ENCODE measurements at regions not wholly inside any gene's neighbourhood (a gene's known extent, or its start where the extent isn't known, plus 50 kb on each side); places are given as distances from the start of the nearest gene placed in this dataset.

DNA sequence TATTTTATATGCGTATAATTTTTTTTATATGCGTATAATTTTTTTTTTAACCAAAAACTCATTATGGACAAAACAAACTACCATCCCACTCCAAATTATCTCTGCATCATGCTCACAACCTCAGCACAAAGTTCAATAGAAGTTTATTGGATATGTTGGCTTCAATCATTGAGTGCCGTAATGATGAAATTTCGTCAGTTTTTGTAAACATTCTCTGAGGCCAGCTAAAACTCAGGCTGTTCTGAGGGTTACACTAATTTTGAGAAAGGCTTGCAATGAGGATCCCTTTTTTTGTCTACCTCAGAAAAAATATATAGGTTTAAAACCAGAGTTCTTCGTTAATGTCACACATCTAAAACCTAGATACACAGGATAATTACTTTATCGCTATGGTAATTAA is 1253.2 kb downstream of the EFNA5 start:
- no peak for TF ChIP-seq EZH2 (IDR thresholded peaks at IDR 0.05)
- TF ChIP-seq, protein P1, sequence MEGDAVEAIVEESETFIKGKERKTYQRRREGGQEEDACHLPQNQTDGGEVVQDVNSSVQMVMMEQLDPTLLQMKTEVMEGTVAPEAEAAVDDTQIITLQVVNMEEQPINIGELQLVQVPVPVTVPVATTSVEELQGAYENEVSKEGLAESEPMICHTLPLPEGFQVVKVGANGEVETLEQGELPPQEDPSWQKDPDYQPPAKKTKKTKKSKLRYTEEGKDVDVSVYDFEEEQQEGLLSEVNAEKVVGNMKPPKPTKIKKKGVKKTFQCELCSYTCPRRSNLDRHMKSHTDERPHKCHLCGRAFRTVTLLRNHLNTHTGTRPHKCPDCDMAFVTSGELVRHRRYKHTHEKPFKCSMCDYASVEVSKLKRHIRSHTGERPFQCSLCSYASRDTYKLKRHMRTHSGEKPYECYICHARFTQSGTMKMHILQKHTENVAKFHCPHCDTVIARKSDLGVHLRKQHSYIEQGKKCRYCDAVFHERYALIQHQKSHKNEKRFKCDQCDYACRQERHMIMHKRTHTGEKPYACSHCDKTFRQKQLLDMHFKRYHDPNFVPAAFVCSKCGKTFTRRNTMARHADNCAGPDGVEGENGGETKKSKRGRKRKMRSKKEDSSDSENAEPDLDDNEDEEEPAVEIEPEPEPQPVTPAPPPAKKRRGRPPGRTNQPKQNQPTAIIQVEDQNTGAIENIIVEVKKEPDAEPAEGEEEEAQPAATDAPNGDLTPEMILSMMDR (IDR thresholded peaks at IDR 0.05 in 2 of 3, conservative IDR thresholded peaks at IDR 0.05 in 1 of 3; ENCODE audit: borderline replicate concordance in 1 of 3, insufficient read depth in 1 of 3, low read depth in 2 of 3, low read length in 2 of 3) = no peak
- TF ChIP-seq RAD21 (IDR thresholded peaks at IDR 0.05; ENCODE audit: low read depth) = no peak
- no peak for TF ChIP-seq CBX3 (IDR thresholded peaks at IDR 0.05; ENCODE audit: low read depth)
- no peak for TF ChIP-seq EZH2phosphoT487 (IDR thresholded peaks at IDR 0.05; ENCODE audit: borderline replicate concordance)
- TF ChIP-seq POLR2A (IDR thresholded peaks at IDR 0.05; ENCODE audit: borderline replicate concordance, extremely low read depth, insufficient read depth, insufficient read length) = no peak
- no peak for TF ChIP-seq POLR2AphosphoS5 (IDR thresholded peaks at IDR 0.05; ENCODE audit: low read depth, low read length)
- TF ChIP-seq TCF7L2 (IDR thresholded peaks at IDR 0.05; ENCODE audit: borderline replicate concordance, extremely low read depth, insufficient read depth, insufficient read length) = no peak
- TF ChIP-seq ZNF274 (IDR thresholded peaks at IDR 0.05; ENCODE audit: low read depth, low read length) = no peak
- TF ChIP-seq CEBPB (IDR thresholded peaks at IDR 0.05; ENCODE audit: low read depth) = no peak
- TF ChIP-seq JUND (IDR thresholded peaks at IDR 0.05) = no peak
- no peak for TF ChIP-seq SIN3A (IDR thresholded peaks at IDR 0.05; ENCODE audit: low read depth)

All from HCT116 (cell line).